Neuronal stem cell (in vitro differentiated cells): ENCODE measurements at regions not wholly inside any gene's neighbourhood (a gene's known extent, or its start where the extent isn't known, plus 50 kb on each side); places are given as distances from the start of the nearest gene placed in this dataset.
"Not testable (repeated sequence)": the region's sequence is repeated elsewhere in the genome, so short reads cannot be mapped to it uniquely, and the experiment has no call there.

ENCODE experiments used
- DNase-seq: peaks from one replicate; pipeline ENCODE4 v3.0.0-alpha.2; 2013; ENCODE audit warnings: low spot score
- H2AFZ ChIP-seq: one replicate; pipeline ENCODE4 v1.6.1; 2013; ENCODE audit warnings: mild to moderate bottlenecking, low read length, inconsistent platforms
- H2AK5ac ChIP-seq: 2 replicates; pipeline ENCODE4 v1.6.1; 2013; ENCODE audit warnings: low read depth, mild to moderate bottlenecking, inconsistent platforms, low read length, moderate library complexity, mixed read lengths
- H2BK120ac ChIP-seq: 2 replicates; pipeline ENCODE4 v1.6.1; 2013; ENCODE audit warnings: low read depth, mild to moderate bottlenecking, inconsistent platforms, low read length, moderate library complexity, mixed read lengths
- H2BK12ac ChIP-seq: one replicate; pipeline ENCODE4 v1.6.1; 2013; ENCODE audit warnings: low read length, inconsistent platforms
- H2BK15ac ChIP-seq: 2 replicates; pipeline ENCODE4 v1.6.1; 2013; ENCODE audit warnings: mild to moderate bottlenecking, low read length, inconsistent platforms, mixed read lengths
- H2BK5ac ChIP-seq: one replicate; pipeline ENCODE4 v1.6.1; 2013; ENCODE audit warnings: inconsistent platforms, mild to moderate bottlenecking, low read length, moderate library complexity
- H3K14ac ChIP-seq: one replicate; pipeline ENCODE4 v1.6.1; 2013; ENCODE audit warnings: low read length, inconsistent platforms
- H3K18ac ChIP-seq: 2 replicates; pipeline ENCODE4 v1.6.1; 2013; ENCODE audit warnings: low read length, inconsistent platforms
- H3K23ac ChIP-seq: 2 replicates; pipeline ENCODE4 v1.6.1; 2013; ENCODE audit warnings: low read depth, mild to moderate bottlenecking, mixed read lengths, low read length, inconsistent platforms; ENCODE audit not compliant: poor library complexity
- H3K27ac ChIP-seq: replicated peaks from 3 replicates; pipeline ENCODE4 v1.5.1; 2013; ENCODE audit warnings: low read length, inconsistent platforms
- H3K27me3 ChIP-seq, 3 experiments: 2 replicates each; pipeline ENCODE4 v1.6.1; 2013; ENCODE audit warnings: low read length in 3 of 3, mild to moderate bottlenecking in 2 of 3, inconsistent platforms in 1 of 3, low read depth in 1 of 3, mixed read lengths in 1 of 3, moderate library complexity in 1 of 3; ENCODE audit not compliant: control insufficient read depth in 3 of 3, insufficient read depth in 3 of 3
- H3K36me3 ChIP-seq, 2 donors: replicated peaks in 1 of 2; 2 replicates each; pipeline ENCODE4 v1.6.1; 2013; ENCODE audit warnings: low read length in 2 of 2; ENCODE audit not compliant: control insufficient read depth in 2 of 2, insufficient read depth in 2 of 2
- H3K4ac ChIP-seq: 2 replicates; pipeline ENCODE4 v1.6.1; 2013; ENCODE audit warnings: inconsistent platforms, mild to moderate bottlenecking, low read length, moderate library complexity
- H3K4me1 ChIP-seq, 2 donors: 1 replicate in 1 of 2; 2 replicates in 1 of 2; pipeline ENCODE4 v1.6.1; 2013; ENCODE audit warnings: low read length in 2 of 2, low read depth in 1 of 2; ENCODE audit not compliant: control insufficient read depth in 2 of 2, insufficient read depth in 1 of 2
- H3K4me2 ChIP-seq: one replicate; pipeline ENCODE4 v1.6.1; 2013; ENCODE audit warnings: mild to moderate bottlenecking, low read length, inconsistent platforms; ENCODE audit not compliant: insufficient read depth, poor library complexity, severe bottlenecking
- H3K4me3 ChIP-seq, 2 donors: 2 replicates each; pipeline ENCODE4 v1.5.1; 2013; ENCODE audit warnings: low read length in 2 of 2, mild to moderate bottlenecking in 2 of 2, inconsistent platforms in 1 of 2, moderate library complexity in 1 of 2
- H3K79me1 ChIP-seq: one replicate; pipeline ENCODE4 v1.6.1; 2013; ENCODE audit warnings: low read depth, mild to moderate bottlenecking, inconsistent platforms, low read length, moderate library complexity
- H3K9ac ChIP-seq: one replicate; pipeline ENCODE4 v1.6.1; 2013; ENCODE audit warnings: mild to moderate bottlenecking, low read depth, low read length, inconsistent platforms; ENCODE audit not compliant: poor library complexity
- H3K9me3 ChIP-seq, 2 donors: replicated peaks in 1 of 2; 2 replicates each; pipeline versions ENCODE3 to v1.6.1; 2013; ENCODE audit warnings: low read length in 2 of 2, mild to moderate bottlenecking in 2 of 2, inconsistent platforms in 1 of 2, low read depth in 1 of 2, mixed read lengths in 1 of 2, moderate library complexity in 1 of 2; ENCODE audit not compliant: control insufficient read depth in 2 of 2, insufficient read depth in 1 of 2
- H4K8ac ChIP-seq: one replicate; pipeline ENCODE4 v1.6.1; 2013; ENCODE audit warnings: low read depth, mild to moderate bottlenecking, inconsistent platforms, low read length, moderate library complexity
- H4K91ac ChIP-seq: one replicate; pipeline ENCODE4 v1.6.1; 2013; ENCODE audit warnings: low read length, low read depth, mild to moderate bottlenecking, inconsistent platforms; ENCODE audit not compliant: poor library complexity
- WGBS, 2 donors: extraction: QIAGEN DNeasy Blood & Tissue Kit; methylation state at CpG; one replicate each; pipeline ENCODE4 v1.1.7; 2013; ENCODE audit warnings: missing lambda C conversion rate in 2 of 2, mixed read lengths in 1 of 2; ENCODE audit not compliant: insufficient read length in 2 of 2, insufficient replicate concordance in 1 of 2; ENCODE audit errors: extremely low coverage in 2 of 2; 5-methylcytosine and 5-hydroxymethylcytosine counted together

DNA sequence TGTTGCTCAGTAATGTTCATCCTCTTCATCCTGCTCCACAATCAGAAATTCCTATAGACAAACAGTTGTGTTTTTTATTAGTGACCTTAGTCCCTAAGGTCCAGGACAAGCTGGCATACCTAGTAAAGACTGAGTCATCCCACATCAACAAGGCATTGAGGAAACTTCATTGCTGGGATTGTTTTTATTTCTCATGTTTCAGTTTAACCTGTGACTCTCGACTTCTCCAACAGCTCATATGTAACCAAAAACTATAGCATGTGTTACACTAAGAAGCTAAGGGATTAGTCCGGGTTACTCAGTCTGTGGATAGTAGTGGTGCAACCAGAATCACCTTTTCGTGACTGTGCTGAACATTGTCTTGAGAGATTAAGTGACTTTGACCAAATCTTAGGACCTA, 292.1 kb downstream of the RDH14 start:
- Histone ChIP-seq H2BK5ac (no peak overlapping the region), H2BK15ac (no peak overlapping the region), H3K27ac (no peak overlapping the region), H3K4me3 (no peak overlapping the region), H3K14ac (no peak overlapping the region), H4K91ac (no peak overlapping the region), H3K27me3 (no peaks in the 10 kb centered on the region), H3K18ac (no peak overlapping the region), H3K4me1 (no peaks in the 10 kb centered on the region), H2AK5ac (no peak overlapping the region), H3K9ac (no peak overlapping the region), H2AFZ (no peak overlapping the region), H3K36me3 (no peaks in the 10 kb centered on the region), H3K4me2 (no peak overlapping the region), H3K79me1 (peaks cover 2% of the 10 kb centered on the region), H2BK120ac (no peak overlapping the region), H3K23ac (no peak overlapping the region), H3K9me3 (no peaks in the 10 kb centered on the region), H4K8ac (no peak overlapping the region), H3K4ac (no peak overlapping the region), H2BK12ac (no peak overlapping the region)
- no peak for DNase-seq
- no CpG with 5 or more reads among the region's 3 CpGs for WGBS, 2 donors

DNA sequence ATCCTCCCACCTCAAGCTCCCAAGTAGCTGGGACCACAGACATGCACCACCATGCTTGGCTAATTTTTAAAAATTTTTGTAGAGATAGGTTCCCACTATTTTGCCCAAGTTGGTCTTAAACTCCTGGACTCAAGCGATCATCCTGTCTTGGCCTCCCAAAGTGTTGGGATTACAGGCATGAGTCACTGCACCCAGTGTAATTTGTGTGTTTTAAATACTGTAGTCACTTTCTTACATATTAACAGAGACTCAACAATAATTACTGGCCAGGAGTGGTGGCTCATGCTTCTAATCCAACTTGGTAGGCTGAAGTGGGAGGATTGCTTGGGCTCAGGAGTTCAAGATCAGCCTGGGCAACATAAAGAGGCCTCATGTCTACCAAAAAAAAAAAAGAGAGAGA, 293.0 kb downstream of the RDH14 start:
- Histone ChIP-seq H3K79me1 (peaks cover 2% of the 10 kb centered on the region), H4K91ac (no peak overlapping the region)
- no CpG with 5 or more reads among the region's 1 CpG for WGBS, 2 donors

DNA sequence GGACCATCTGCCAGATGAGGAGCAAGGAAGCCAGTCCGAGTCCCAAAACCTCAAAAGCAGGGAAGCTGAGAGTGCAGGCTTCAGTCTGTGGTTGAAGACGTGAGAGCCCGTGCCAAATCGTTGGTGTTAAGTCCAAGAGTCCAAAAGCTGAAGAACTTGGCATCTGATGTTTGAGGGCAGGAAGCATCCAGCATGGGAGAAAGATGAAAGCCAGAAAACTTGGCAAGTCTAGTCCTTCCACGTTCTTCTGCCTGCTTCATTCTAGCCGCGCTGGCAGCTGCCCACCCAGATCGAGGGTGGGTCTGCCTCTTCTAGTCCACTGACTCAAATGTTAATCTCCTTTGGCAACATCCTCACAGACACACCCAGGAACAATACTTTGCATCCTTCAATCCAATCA, 293.8 kb downstream of the RDH14 start:
- H3K9me3 ChIP-seq, H4K91ac ChIP-seq, H3K4me1 ChIP-seq, H3K18ac ChIP-seq, H2BK120ac ChIP-seq, H2BK5ac ChIP-seq, H3K4ac ChIP-seq, H3K14ac ChIP-seq, H3K23ac ChIP-seq, H2AFZ ChIP-seq, DNase-seq, H3K9ac ChIP-seq, H3K79me1 ChIP-seq, H3K36me3 ChIP-seq, H3K27me3 ChIP-seq, H3K27ac ChIP-seq, H3K4me2 ChIP-seq, H2BK15ac ChIP-seq, H2AK5ac ChIP-seq, H3K4me3 ChIP-seq, H2BK12ac ChIP-seq, H4K8ac ChIP-seq: not testable (repeated sequence)
- no CpG with 5 or more reads among the region's 8 CpGs for WGBS, 2 donors

More for the DNA sequence above, 293.0 kb downstream of the RDH14 start:
- Histone ChIP-seq H3K23ac (no peak overlapping the region), H3K4me1 (no peaks in the 10 kb centered on the region), H2BK5ac (no peak overlapping the region), H3K9ac (no peak overlapping the region), H3K4me2 (no peak overlapping the region), H3K18ac (no peak overlapping the region), H3K4ac (no peak overlapping the region), H2BK12ac (no peak overlapping the region), H3K4me3 (no peak overlapping the region), H2BK120ac (no peak overlapping the region), H3K9me3 (no peaks in the 10 kb centered on the region), H3K36me3 (no peaks in the 10 kb centered on the region), H4K8ac (no peak overlapping the region), H2AFZ (no peak overlapping the region), H2AK5ac (no peak overlapping the region), H3K14ac (no peak overlapping the region), H3K27me3 (no peaks in the 10 kb centered on the region), H3K27ac (no peak overlapping the region), H2BK15ac (no peak overlapping the region)
- DNase-seq: no peak

DNA sequence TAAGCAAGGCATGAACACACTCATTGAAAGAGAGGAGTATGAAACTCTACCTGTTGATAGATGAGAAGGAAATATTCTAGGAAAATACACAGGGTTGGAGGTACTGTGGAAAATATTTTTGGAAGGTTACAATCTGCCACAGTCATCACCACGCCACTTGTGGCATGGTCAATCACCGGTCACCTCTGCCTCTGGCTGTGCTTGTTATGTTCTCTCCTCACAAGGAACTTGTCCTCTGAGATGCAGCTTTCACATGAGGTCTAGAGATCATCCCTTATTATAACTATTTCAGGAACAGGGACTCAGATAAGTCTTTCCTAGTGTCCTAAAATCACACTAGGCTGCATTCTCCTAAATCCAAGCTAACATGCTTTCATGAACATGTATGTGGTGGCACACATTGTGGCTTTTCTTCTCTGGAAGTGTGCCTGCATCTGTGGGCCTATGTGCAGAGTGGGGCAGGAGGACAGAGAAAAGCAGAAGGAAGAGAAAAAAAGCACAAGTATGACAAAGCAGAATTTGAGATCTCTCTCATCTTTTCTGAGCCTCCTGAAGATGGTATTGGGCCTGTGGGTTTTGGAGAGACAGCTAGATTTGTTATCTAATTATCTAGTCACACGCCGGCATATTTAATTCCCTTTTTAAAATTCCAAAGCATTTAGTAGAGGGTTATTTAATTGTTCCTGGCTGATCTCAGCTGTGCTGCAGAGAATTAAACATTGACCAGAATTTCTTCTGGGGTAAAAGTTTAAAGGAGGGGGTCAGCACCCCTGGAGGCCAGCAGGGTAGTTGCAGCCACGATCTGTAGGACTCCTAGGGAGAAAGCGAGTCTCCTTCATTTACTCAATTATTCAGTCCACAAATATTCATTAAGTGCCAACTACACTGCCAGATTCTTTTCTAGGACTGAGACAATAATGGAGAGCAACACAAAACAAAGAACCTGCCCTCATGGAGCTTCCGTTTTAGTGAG, 294.6 kb downstream of the RDH14 start:
- no peak overlapping the region for H2AK5ac ChIP-seq
- H3K4me3 ChIP-seq: no peak overlapping the region
- no peak overlapping the region for H2BK12ac ChIP-seq
- no peak overlapping the region for H3K4me2 ChIP-seq
- no peak overlapping the region for H3K23ac ChIP-seq
- H3K4me1 ChIP-seq: no peaks in the 10 kb centered on the region
- no peak overlapping the region for H3K4ac ChIP-seq
- no peak overlapping the region for H2BK120ac ChIP-seq
- H3K36me3 ChIP-seq: no peaks in the 10 kb centered on the region
- no peaks in the 10 kb centered on the region for H3K27me3 ChIP-seq
- no peaks in the 10 kb centered on the region for H3K79me1 ChIP-seq
- no peak overlapping the region for H3K18ac ChIP-seq
- no CpG with 5 or more reads among the region's 7 CpGs for WGBS, 2 donors
- no peak overlapping the region for H2BK5ac ChIP-seq
- H3K27ac ChIP-seq: no peak overlapping the region
- no peak overlapping the region for H4K91ac ChIP-seq
- H3K14ac ChIP-seq: no peak overlapping the region
- no peak overlapping the region for H3K9ac ChIP-seq
- H2AFZ ChIP-seq: no peak overlapping the region
- H2BK15ac ChIP-seq: no peak overlapping the region
- H3K9me3 ChIP-seq: no peaks in the 10 kb centered on the region
- no peak overlapping the region for H4K8ac ChIP-seq
- DNase-seq: no peak
